Neural cell (in vitro differentiated cells): ENCODE measurements at regions not wholly inside any gene's neighbourhood (a gene's known extent, or its start where the extent isn't known, plus 50 kb on each side); places are given as distances from the start of the nearest gene placed in this dataset.

Experiments used
- H2AFZ ChIP-seq: fragments of 200-600, 300-800 bp; sonication (generic), shearing (Covaris generic); 2 replicates; pipeline ENCODE4 v1.6.0; 2014; ENCODE audit warnings: low read depth, mild to moderate bottlenecking, antibody characterized with exemption, low read length, moderate library complexity
- H3F3A ChIP-seq: fragments of 200-600 bp; shearing (Covaris generic); 2 replicates; pipeline ENCODE4 v1.6.1; 2016; ENCODE audit warnings: mild to moderate bottlenecking, moderate library complexity, mixed read lengths, antibody characterized with exemption, low read length; ENCODE audit not compliant: insufficient read depth, poor library complexity, severe bottlenecking
- H3K27ac ChIP-seq: fragments of 200-600, 300-800 bp; sonication (generic), shearing (Covaris generic); 2 replicates; pipeline ENCODE4 v1.5.1; 2014; ENCODE audit warnings: mild to moderate bottlenecking, low read length, moderate library complexity
- H3K27me3 ChIP-seq: fragments of 300-800, 200-600 bp; sonication (generic), shearing (Covaris generic); 2 replicates; pipeline ENCODE4 v1.6.0; 2014; ENCODE audit warnings: mild to moderate bottlenecking, low read depth, low read length, moderate library complexity; ENCODE audit not compliant: insufficient read depth
- H3K36me3 ChIP-seq: fragments of 300-800, 200-600 bp; sonication (generic), shearing (Covaris generic); 2 replicates; pipeline ENCODE4 v1.5.1; 2014; ENCODE audit warnings: mild to moderate bottlenecking, antibody characterized with exemption, low read length, moderate library complexity; ENCODE audit not compliant: insufficient read depth
- H3K4me2 ChIP-seq: fragments of 300-800, 200-600 bp; sonication (generic), shearing (Covaris generic); 2 replicates; pipeline ENCODE4 v1.6.0; 2014; ENCODE audit warnings: mild to moderate bottlenecking, low read length
- H3K4me3 ChIP-seq: fragments of 300-800, 200-600 bp; sonication (generic), shearing (Covaris generic); 2 replicates; pipeline ENCODE4 v1.5.1; 2014; ENCODE audit warnings: mild to moderate bottlenecking, low read length, moderate library complexity
- H3K79me2 ChIP-seq: fragments of 200-600 bp; shearing (Covaris generic); replicated peaks from 2 replicates; pipeline ENCODE4 v1.6.0; 2014; ENCODE audit warnings: mild to moderate bottlenecking, low read length, moderate library complexity; ENCODE audit not compliant: insufficient read depth
- H3K9ac ChIP-seq: fragments of 300-800, 200-600 bp; sonication (generic), shearing (Covaris generic); 2 replicates; pipeline ENCODE4 v1.6.1; 2016; ENCODE audit warnings: mild to moderate bottlenecking, low read length, mixed read lengths
- H3K9me2 ChIP-seq: fragments of 200-600 bp; shearing (Covaris generic); 2 replicates; pipeline ENCODE4 v1.6.1; 2016; ENCODE audit warnings: mild to moderate bottlenecking, low read length, mixed read lengths; ENCODE audit not compliant: insufficient read depth
- H3K9me3 ChIP-seq: fragments of 200-600, 300-800 bp; sonication (generic), shearing (Covaris generic); 2 replicates; pipeline ENCODE4 v1.6.1; 2016; ENCODE audit warnings: mild to moderate bottlenecking, mixed run types, low read length, moderate library complexity, mixed read lengths
- H4K20me1 ChIP-seq: fragments of 200-600 bp; shearing (Covaris generic); 2 replicates; pipeline ENCODE4 v1.6.1; 2016; ENCODE audit warnings: mild to moderate bottlenecking, mixed run types; ENCODE audit not compliant: insufficient read depth
- EP300 ChIP-seq: fragments of 450-650 bp; conservative IDR thresholded peaks from 2 replicates; pipeline ENCODE4 v1.6.1; 2014; ENCODE audit warnings: antibody characterized with exemption, mild to moderate bottlenecking, moderate library complexity; ENCODE audit not compliant: poor library complexity, severe bottlenecking
- EZH2 ChIP-seq: fragments of 200-600, 300-800 bp; shearing (Covaris generic), sonication (generic); IDR thresholded peaks from 2 replicates; pipeline ENCODE4 v1.6.1; 2014; ENCODE audit warnings: antibody characterized with exemption, low read length, borderline replicate concordance, mild to moderate bottlenecking; ENCODE audit not compliant: insufficient read depth, poor library complexity, severe bottlenecking
- MXI1 ChIP-seq: fragments of 450-650 bp; conservative IDR thresholded peaks from 2 replicates; pipeline ENCODE4 v1.6.1; 2014; ENCODE audit warnings: antibody characterized with exemption, mild to moderate bottlenecking; ENCODE audit not compliant: poor library complexity, severe bottlenecking
- POLR2AphosphoS5 ChIP-seq: IDR thresholded peaks from 2 replicates; pipeline ENCODE4 v1.6.1; 2012
- RAD21 ChIP-seq: fragments of 450-650 bp; conservative IDR thresholded peaks from 2 replicates; pipeline ENCODE4 v1.6.1; 2014; ENCODE audit warnings: antibody characterized with exemption, mild to moderate bottlenecking, moderate library complexity
- SMC3 ChIP-seq: fragments of 450-650 bp; conservative IDR thresholded peaks from 2 replicates; pipeline ENCODE4 v1.6.1; 2014; ENCODE audit warnings: antibody characterized with exemption, mild to moderate bottlenecking, moderate library complexity; ENCODE audit not compliant: poor library complexity
- TAF1 ChIP-seq: IDR thresholded peaks from 2 replicates; pipeline ENCODE4 v1.6.1; 2012; ENCODE audit warnings: low read depth
- TF ChIP-seq, protein P1 (sequence below): IDR thresholded peaks from 2 replicates; pipeline ENCODE4 v1.6.1; 2012; ENCODE audit warnings: borderline replicate concordance
- TF ChIP-seq, protein P2 (sequence below): fragments of 450-650 bp; IDR thresholded peaks from 2 replicates; pipeline ENCODE4 v1.5.1; 2014; ENCODE audit warnings: antibody characterized with exemption, mild to moderate bottlenecking, moderate library complexity; ENCODE audit not compliant: poor library complexity, severe bottlenecking

DNA sequence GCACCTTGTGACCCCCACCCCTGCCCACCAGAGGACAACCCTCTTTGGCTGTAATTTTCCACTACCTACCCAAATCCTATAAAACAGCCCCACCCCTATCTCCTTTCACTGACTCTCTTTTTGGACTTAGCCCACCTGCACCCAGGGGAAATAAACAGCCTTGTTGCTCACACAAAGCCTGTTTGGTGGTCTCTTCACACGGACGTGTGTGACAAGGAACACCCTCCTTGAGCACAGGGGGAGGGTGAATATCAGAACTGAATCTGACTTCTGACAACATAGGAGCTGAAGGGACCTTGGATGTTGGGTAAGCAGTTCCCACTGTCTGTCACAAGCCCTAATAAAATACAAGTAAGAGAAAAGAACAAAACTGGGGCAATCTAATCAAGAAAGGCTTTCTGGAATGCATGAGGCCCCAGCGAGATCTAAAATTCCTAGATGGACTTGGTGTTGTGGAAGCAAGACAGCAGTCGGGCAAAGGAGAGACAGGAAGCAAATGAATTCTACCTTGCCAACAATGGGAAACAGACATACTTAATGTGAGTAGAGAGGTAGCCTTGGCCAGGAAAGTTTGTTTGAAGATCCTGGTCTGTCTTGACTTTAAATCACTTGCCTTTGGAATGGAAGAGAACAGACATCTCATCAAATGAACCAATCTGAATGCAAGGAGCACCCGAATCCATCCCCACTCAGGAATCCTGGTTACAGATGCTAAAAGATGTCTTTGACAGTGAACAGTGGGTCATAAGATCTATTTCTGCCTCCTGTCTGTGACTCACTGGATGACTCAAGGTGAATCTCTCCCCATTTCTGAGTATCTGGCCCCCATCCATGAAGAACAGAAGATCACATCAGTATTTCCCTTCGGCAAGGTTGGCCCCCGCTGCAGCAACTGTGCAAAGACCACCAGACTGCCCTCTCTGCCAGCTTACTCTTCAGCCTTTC is 53.3 kb downstream of the OLFML3 start:
- no peak overlapping the region for H3K9ac ChIP-seq
- H4K20me1 ChIP-seq = no peaks in the 10 kb centered on the region
- H3K27me3 ChIP-seq = no peaks in the 10 kb centered on the region
- no peak for TF ChIP-seq EZH2
- no peak for TF ChIP-seq EP300
- no peak for TF ChIP-seq SMC3
- TF ChIP-seq RAD21 = no peak
- TF ChIP-seq POLR2AphosphoS5 = no peak
- TF ChIP-seq MXI1 = no peak
- TF ChIP-seq, protein P1, sequence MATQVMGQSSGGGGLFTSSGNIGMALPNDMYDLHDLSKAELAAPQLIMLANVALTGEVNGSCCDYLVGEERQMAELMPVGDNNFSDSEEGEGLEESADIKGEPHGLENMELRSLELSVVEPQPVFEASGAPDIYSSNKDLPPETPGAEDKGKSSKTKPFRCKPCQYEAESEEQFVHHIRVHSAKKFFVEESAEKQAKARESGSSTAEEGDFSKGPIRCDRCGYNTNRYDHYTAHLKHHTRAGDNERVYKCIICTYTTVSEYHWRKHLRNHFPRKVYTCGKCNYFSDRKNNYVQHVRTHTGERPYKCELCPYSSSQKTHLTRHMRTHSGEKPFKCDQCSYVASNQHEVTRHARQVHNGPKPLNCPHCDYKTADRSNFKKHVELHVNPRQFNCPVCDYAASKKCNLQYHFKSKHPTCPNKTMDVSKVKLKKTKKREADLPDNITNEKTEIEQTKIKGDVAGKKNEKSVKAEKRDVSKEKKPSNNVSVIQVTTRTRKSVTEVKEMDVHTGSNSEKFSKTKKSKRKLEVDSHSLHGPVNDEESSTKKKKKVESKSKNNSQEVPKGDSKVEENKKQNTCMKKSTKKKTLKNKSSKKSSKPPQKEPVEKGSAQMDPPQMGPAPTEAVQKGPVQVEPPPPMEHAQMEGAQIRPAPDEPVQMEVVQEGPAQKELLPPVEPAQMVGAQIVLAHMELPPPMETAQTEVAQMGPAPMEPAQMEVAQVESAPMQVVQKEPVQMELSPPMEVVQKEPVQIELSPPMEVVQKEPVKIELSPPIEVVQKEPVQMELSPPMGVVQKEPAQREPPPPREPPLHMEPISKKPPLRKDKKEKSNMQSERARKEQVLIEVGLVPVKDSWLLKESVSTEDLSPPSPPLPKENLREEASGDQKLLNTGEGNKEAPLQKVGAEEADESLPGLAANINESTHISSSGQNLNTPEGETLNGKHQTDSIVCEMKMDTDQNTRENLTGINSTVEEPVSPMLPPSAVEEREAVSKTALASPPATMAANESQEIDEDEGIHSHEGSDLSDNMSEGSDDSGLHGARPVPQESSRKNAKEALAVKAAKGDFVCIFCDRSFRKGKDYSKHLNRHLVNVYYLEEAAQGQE = no peak
- TF ChIP-seq, protein P2, sequence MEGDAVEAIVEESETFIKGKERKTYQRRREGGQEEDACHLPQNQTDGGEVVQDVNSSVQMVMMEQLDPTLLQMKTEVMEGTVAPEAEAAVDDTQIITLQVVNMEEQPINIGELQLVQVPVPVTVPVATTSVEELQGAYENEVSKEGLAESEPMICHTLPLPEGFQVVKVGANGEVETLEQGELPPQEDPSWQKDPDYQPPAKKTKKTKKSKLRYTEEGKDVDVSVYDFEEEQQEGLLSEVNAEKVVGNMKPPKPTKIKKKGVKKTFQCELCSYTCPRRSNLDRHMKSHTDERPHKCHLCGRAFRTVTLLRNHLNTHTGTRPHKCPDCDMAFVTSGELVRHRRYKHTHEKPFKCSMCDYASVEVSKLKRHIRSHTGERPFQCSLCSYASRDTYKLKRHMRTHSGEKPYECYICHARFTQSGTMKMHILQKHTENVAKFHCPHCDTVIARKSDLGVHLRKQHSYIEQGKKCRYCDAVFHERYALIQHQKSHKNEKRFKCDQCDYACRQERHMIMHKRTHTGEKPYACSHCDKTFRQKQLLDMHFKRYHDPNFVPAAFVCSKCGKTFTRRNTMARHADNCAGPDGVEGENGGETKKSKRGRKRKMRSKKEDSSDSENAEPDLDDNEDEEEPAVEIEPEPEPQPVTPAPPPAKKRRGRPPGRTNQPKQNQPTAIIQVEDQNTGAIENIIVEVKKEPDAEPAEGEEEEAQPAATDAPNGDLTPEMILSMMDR = no peak
- TF ChIP-seq TAF1 = no peak
- H3K79me2 ChIP-seq = no peaks in the 10 kb centered on the region
- H3F3A ChIP-seq = no peaks in the 10 kb centered on the region
- no peaks in the 10 kb centered on the region for H3K36me3 ChIP-seq
- H3K27ac ChIP-seq = no peak overlapping the region
- H3K4me3 ChIP-seq = no peak overlapping the region
- no peak overlapping the region for H3K4me2 ChIP-seq
- H3K9me2 ChIP-seq = no peaks in the 10 kb centered on the region
- no peak overlapping the region for H2AFZ ChIP-seq
- H3K9me3 ChIP-seq = no peaks in the 10 kb centered on the region

DNA sequence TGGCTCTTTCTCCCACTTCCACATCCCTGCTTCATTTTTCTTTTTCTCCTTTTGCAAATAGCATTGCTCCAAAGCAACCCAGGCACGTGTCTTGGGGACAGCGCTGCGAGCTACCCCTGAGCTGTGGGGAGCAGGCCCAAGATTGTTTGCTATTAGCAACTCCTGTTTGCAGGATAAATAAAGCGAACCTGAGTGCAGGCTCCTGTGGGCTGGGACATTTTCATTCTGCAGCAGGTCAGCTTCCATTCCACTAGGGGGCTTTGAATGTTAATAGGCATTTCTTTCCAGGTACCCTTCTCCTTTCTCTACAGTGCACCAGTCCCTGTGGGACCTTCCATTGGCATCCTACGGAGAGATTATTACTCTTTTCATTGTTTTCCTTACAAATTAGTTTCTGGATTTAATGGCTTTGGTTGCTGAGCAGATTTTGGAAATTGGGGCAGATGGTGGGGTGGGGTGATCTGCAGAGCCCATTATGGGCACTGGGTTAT is 54.0 kb downstream of the OLFML3 start:
- Histone ChIP-seq H3K4me2 (no peak overlapping the region), H3F3A (no peaks in the 10 kb centered on the region), H3K9me3 (no peaks in the 10 kb centered on the region), H3K27ac (no peak overlapping the region), H2AFZ (no peak overlapping the region), H3K36me3 (no peaks in the 10 kb centered on the region), H4K20me1 (no peaks in the 10 kb centered on the region), H3K9ac (no peak overlapping the region), H3K4me3 (no peak overlapping the region), H3K79me2 (no peaks in the 10 kb centered on the region), H3K27me3 (no peaks in the 10 kb centered on the region), H3K9me2 (no peaks in the 10 kb centered on the region)
- TF ChIP-seq MXI1 = no peak
- TF ChIP-seq, protein P1 = no peak
- TF ChIP-seq RAD21 = peak; percentile 35
- no peak for TF ChIP-seq EP300
- TF ChIP-seq TAF1 = no peak
- TF ChIP-seq POLR2AphosphoS5 = no peak
- peak; percentile 48 for TF ChIP-seq SMC3
- no peak for TF ChIP-seq EZH2
- TF ChIP-seq, protein P2 = peak; percentile 59
